ENCODE measurements at regions not wholly inside any gene's neighbourhood (a gene's known extent, or its start where the extent isn't known, plus 50 kb on each side); places are given as distances from the start of the nearest gene placed in this dataset.

DNA sequence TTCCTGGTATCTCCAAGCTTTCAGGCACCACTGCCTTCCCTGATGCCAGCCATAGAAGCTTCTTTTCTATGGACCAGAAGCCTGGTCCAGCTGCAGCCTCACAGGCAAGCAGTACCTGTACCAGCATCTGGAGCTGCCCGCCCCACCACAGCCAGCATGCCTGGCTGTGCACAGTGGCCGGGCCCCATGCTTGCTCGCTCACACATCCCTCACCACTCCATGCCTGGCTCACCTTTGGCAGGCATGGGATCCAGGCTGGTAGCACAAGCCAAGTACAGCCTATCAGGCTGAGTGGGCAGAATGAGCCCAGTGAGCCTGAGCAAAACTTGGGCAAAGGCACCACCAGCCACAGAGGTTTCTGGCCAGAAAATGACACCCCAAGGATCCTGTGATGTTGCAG, 93.4 kb downstream of the TPRA1 start:
- no peak overlapping the region for H3K9ac ChIP-seq (replicated peaks; ENCODE audit: extremely low read depth, insufficient read depth, low read length)
- DNase-seq (ENCODE audit: low read depth, low spot score) = no peak
- H3K36me3 ChIP-seq (ENCODE audit: control insufficient read depth in 2 of 2, extremely low read depth in 1 of 2, insufficient read depth in 2 of 2, low read length in 2 of 2) = no peaks in the 10 kb centered on the region
- ChIA-PET POLR2A (no interaction called here), CTCF (interaction anchor here (0.5 kb wide), 1 partner anchor 1108 kb away, joined by 3 read pairs; no protein-coding TSS in a partner anchor)
- no peaks in the 10 kb centered on the region for H3K4me1 ChIP-seq (ENCODE audit: control insufficient read depth, extremely low read depth, insufficient read depth, low read length)
- intact Hi-C loops (cut with micrococcal nuclease) (no loop called here), dilution Hi-C loops (cut with MboI; ENCODE audit: extremely low pct_ligation_motif_present, low sequenced_read_pairs) (no loop called here)
- H3K9me3 ChIP-seq (replicated peaks; ENCODE audit: control insufficient read depth, insufficient read depth, low read length) = no peaks in the 10 kb centered on the region
- no peaks in the 10 kb centered on the region for H3K79me2 ChIP-seq (ENCODE audit: control insufficient read depth, insufficient read depth, low read length)
- no peak overlapping the region for H3K27ac ChIP-seq (ENCODE audit: insufficient read depth, low read depth, low read length)
- BruUV-seq (replicated peaks) = no TSS peak
- H3K4me2 ChIP-seq (ENCODE audit: insufficient read depth, low read length) = no peak overlapping the region
- FAIRE-seq = no peak
- no peaks in the 10 kb centered on the region for H3K9me1 ChIP-seq (replicated peaks; ENCODE audit: control insufficient read depth, extremely low read depth, insufficient read depth, low read length)
- H2AFZ ChIP-seq (ENCODE audit: low read depth, low read length) = no peak overlapping the region
- H3K27me3 ChIP-seq (ENCODE audit: control insufficient read depth in 2 of 2, insufficient read depth in 2 of 2, low read length in 2 of 2) = no peaks in the 10 kb centered on the region
- no peaks in the 10 kb centered on the region for H4K20me1 ChIP-seq (replicated peaks; ENCODE audit: control insufficient read depth, extremely low read depth, insufficient read depth, low read length)
- no peak for TF ChIP-seq EZH2 (IDR thresholded peaks at IDR 0.05; ENCODE audit: borderline replicate concordance, low read depth, low read length, severe bottlenecking)
- no peak for TF ChIP-seq GATA2 (IDR thresholded peaks at IDR 0.05; ENCODE audit: insufficient read depth, insufficient read length, low read depth, low read length)
- TF ChIP-seq POLR2A (IDR thresholded peaks at IDR 0.05; ENCODE audit: low read depth, low read length) = no peak
- no peak for TF ChIP-seq POLR2AphosphoS5 (IDR thresholded peaks at IDR 0.05; ENCODE audit: insufficient read depth, low read depth, low read length)
- TF ChIP-seq FOS (IDR thresholded peaks at IDR 0.05; ENCODE audit: borderline replicate concordance, insufficient read depth, low read length) = no peak
- TF ChIP-seq, protein P1, sequence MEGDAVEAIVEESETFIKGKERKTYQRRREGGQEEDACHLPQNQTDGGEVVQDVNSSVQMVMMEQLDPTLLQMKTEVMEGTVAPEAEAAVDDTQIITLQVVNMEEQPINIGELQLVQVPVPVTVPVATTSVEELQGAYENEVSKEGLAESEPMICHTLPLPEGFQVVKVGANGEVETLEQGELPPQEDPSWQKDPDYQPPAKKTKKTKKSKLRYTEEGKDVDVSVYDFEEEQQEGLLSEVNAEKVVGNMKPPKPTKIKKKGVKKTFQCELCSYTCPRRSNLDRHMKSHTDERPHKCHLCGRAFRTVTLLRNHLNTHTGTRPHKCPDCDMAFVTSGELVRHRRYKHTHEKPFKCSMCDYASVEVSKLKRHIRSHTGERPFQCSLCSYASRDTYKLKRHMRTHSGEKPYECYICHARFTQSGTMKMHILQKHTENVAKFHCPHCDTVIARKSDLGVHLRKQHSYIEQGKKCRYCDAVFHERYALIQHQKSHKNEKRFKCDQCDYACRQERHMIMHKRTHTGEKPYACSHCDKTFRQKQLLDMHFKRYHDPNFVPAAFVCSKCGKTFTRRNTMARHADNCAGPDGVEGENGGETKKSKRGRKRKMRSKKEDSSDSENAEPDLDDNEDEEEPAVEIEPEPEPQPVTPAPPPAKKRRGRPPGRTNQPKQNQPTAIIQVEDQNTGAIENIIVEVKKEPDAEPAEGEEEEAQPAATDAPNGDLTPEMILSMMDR (IDR thresholded peaks at IDR 0.05; ENCODE audit: extremely low read depth in 1 of 2, insufficient read depth in 1 of 2, low read depth in 1 of 2, low read length in 2 of 2) = no peak
- TF ChIP-seq JUN (IDR thresholded peaks at IDR 0.05; ENCODE audit: borderline replicate concordance, insufficient read depth, insufficient read length, low read depth) = no peak
- TF ChIP-seq MYC (IDR thresholded peaks at IDR 0.05; ENCODE audit: low read depth, low read length) = no peak
- TF ChIP-seq, protein P2, sequence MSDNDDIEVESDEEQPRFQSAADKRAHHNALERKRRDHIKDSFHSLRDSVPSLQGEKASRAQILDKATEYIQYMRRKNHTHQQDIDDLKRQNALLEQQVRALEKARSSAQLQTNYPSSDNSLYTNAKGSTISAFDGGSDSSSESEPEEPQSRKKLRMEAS (IDR thresholded peaks at IDR 0.05; ENCODE audit: insufficient read depth, insufficient read length) = no peak
- H3K4me3 ChIP-seq (replicated peaks in 1 of 3; ENCODE audit: insufficient read depth in 1 of 3, low read depth in 1 of 3, low read length in 3 of 3) = no peak overlapping the region

All from endothelial cell of umbilical vein (primary cell).